ENCODE measurements at regions not wholly inside any gene's neighbourhood (a gene's known extent, or its start where the extent isn't known, plus 50 kb on each side); places are given as distances from the start of the nearest gene placed in this dataset.

DNA sequence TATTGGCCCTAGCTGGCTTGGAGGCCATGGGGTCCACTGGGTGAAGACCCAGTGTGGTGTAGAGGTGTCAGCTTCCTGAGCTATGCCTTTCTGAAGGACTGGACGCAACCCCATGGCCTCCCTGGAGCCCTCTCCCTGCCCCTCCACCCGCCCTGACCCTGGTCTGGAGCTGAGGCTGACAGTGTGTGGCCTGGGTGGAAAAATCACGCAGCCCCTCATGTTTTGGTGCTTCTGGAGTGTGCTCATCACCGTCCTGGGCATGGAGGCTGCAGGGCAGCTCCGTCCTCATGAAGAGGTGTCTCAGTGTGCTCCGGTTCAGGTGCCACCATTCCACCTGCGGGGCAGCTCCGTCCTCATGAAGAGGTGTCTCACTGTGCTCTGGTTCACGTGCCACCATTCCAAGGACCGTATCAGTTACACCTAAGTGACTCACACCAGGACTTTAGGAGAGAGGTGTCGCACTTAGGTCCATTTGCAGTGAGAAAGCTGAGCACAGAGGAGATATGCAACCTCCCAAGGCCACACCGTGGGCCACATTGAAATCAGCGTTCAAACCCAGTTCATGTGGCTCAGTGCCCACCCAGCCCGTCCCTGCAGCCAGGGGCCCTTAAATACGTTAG, 214.3 kb upstream of the IRX1 start:
- Histone ChIP-seq H3K9ac (ENCODE audit: low read length in 3 of 3) (no peak overlapping the region), H3K27ac (ENCODE audit: low read depth in 2 of 2, low read length in 2 of 2) (no peak overlapping the region), H3K4me3 (ENCODE audit: low read length in 3 of 3) (no peak overlapping the region), H3K36me3 (ENCODE audit: control insufficient read depth in 2 of 3, insufficient read depth in 3 of 3, low read length in 3 of 3) (no peaks in the 10 kb centered on the region), H3K9me3 (ENCODE audit: control insufficient read depth in 2 of 3, insufficient read depth in 1 of 3, low read length in 3 of 3) (no peaks in the 10 kb centered on the region), H3K4me1 (ENCODE audit: control insufficient read depth in 2 of 3, insufficient read depth in 2 of 3, low read depth in 1 of 3, low read length in 3 of 3) (no peaks in the 10 kb centered on the region), H3K27me3 (ENCODE audit: control insufficient read depth, insufficient read depth, low read length) (no peaks in the 10 kb centered on the region)
- intact Hi-C loops (cut with DNase I), result no loop called here
- no peak for FAIRE-seq
- TF ChIP-seq, protein P1, sequence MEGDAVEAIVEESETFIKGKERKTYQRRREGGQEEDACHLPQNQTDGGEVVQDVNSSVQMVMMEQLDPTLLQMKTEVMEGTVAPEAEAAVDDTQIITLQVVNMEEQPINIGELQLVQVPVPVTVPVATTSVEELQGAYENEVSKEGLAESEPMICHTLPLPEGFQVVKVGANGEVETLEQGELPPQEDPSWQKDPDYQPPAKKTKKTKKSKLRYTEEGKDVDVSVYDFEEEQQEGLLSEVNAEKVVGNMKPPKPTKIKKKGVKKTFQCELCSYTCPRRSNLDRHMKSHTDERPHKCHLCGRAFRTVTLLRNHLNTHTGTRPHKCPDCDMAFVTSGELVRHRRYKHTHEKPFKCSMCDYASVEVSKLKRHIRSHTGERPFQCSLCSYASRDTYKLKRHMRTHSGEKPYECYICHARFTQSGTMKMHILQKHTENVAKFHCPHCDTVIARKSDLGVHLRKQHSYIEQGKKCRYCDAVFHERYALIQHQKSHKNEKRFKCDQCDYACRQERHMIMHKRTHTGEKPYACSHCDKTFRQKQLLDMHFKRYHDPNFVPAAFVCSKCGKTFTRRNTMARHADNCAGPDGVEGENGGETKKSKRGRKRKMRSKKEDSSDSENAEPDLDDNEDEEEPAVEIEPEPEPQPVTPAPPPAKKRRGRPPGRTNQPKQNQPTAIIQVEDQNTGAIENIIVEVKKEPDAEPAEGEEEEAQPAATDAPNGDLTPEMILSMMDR (IDR thresholded peaks at IDR 0.05; ENCODE audit: borderline replicate concordance, extremely low read depth, insufficient read depth), result no peak
- no peak for DNase-seq

GRCh38 chr5:3380689-3381088, 214.9 kb upstream of the IRX1 start:
- H3K36me3 ChIP-seq (ENCODE audit: control insufficient read depth in 2 of 3, insufficient read depth in 3 of 3, low read length in 3 of 3), result no peaks in the 10 kb centered on the region
- intact Hi-C loops (cut with DNase I), result no loop called here
- TF ChIP-seq, protein P1 (IDR thresholded peaks at IDR 0.05; ENCODE audit: borderline replicate concordance, extremely low read depth, insufficient read depth), result no peak
- H3K27ac ChIP-seq (ENCODE audit: low read depth in 2 of 2, low read length in 2 of 2), result no peak overlapping the region
- no peaks in the 10 kb centered on the region for H3K27me3 ChIP-seq (ENCODE audit: control insufficient read depth, insufficient read depth, low read length)
- no peak overlapping the region for H3K4me3 ChIP-seq (ENCODE audit: low read length in 3 of 3)
- FAIRE-seq (no peak), DNase-seq (no peak)
- H3K4me1 ChIP-seq (ENCODE audit: control insufficient read depth in 2 of 3, insufficient read depth in 2 of 3, low read depth in 1 of 3, low read length in 3 of 3), result no peaks in the 10 kb centered on the region
- no peaks in the 10 kb centered on the region for H3K9me3 ChIP-seq (ENCODE audit: control insufficient read depth in 2 of 3, insufficient read depth in 1 of 3, low read length in 3 of 3)
- H3K9ac ChIP-seq (ENCODE audit: low read length in 3 of 3), result no peak overlapping the region

DNA sequence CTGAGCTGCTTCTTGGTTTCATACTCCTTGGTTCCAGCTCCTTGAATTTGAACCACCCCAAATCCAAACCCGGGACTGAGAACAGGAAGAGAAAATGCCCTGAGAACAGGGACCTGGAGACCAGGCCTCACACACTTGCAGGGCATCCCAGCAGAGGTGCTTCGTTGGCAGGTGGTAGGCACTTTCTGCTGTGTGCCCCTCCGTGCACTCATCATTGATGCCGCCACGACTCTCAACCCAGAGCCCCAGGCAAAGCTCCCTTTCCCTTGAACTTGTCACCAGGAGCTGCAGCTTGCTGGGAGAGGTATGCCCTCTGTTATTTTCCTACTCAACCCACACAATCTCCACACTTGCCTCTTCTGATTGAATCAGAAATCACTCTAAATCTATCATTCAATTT, 217.8 kb upstream of the IRX1 start:
- intact Hi-C loops (cut with DNase I), result no loop called here

More for the DNA sequence above, 217.8 kb upstream of the IRX1 start:
- H3K4me3 ChIP-seq (ENCODE audit: low read length in 3 of 3), result no peak overlapping the region
- no peaks in the 10 kb centered on the region for H3K4me1 ChIP-seq (ENCODE audit: control insufficient read depth in 2 of 3, insufficient read depth in 2 of 3, low read depth in 1 of 3, low read length in 3 of 3)
- FAIRE-seq (no peak), DNase-seq (no peak)
- no peaks in the 10 kb centered on the region for H3K27me3 ChIP-seq (ENCODE audit: control insufficient read depth, insufficient read depth, low read length)
- peaks cover 0 to 10% (median 0%) of the 10 kb centered on the region in 3 donors for H3K9me3 ChIP-seq (ENCODE audit: control insufficient read depth in 2 of 3, insufficient read depth in 1 of 3, low read length in 3 of 3)
- TF ChIP-seq, protein P1 (IDR thresholded peaks at IDR 0.05; ENCODE audit: borderline replicate concordance, extremely low read depth, insufficient read depth), result no peak
- no peaks in the 10 kb centered on the region for H3K36me3 ChIP-seq (ENCODE audit: control insufficient read depth in 2 of 3, insufficient read depth in 3 of 3, low read length in 3 of 3)
- no peak overlapping the region for H3K9ac ChIP-seq (ENCODE audit: low read length in 3 of 3)
- H3K27ac ChIP-seq (ENCODE audit: low read depth in 2 of 2, low read length in 2 of 2), result no peak overlapping the region
